GM12892 (cell line): ENCODE measurements at regions not wholly inside any gene's neighbourhood (a gene's known extent, or its start where the extent isn't known, plus 50 kb on each side); places are given as distances from the start of the nearest gene placed in this dataset.

ENCODE experiments used
- DNase-seq: peaks from one replicate; pipeline ENCODE4 v3.0.0; 2011; ENCODE audit not compliant: insufficient read length
- FAIRE-seq: peaks from 2 replicates; lab custom pipeline; 2011; peaks lifted over from hg19 to GRCh38; lab: Jason Lieb, UNC
- POLR2A ChIP-seq: IDR thresholded peaks from 2 replicates; pipeline ENCODE4 v1.6.1; 2011; ENCODE audit warnings: low read depth, low read length, control low read depth
- POLR2AphosphoS5 ChIP-seq: IDR thresholded peaks from 2 replicates; pipeline ENCODE4 v1.6.1; 2011; ENCODE audit warnings: low read depth, low read length, control low read depth
- TAF1 ChIP-seq: IDR thresholded peaks from 2 replicates; pipeline ENCODE4 v1.6.1; 2011; ENCODE audit warnings: low read depth, mild to moderate bottlenecking, control low read depth, low read length, borderline replicate concordance

DNA sequence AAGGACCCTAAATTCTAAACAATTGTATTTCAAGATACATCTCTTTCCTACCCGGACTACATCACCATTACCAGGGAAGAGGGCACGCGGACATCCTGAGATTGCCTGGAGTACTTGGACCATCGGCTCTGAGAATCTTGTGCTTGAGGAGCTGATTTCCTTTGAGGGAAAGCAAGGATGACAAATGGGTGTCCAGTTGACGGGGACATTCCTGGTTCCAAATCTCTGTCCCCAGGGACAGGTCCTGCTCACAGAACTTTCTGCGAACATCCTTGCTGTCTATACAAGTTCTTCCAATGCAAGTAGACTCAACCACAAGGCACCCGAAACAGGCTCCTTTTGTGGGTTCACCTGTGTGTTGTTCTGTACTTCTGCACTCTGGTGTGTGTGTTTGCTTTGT lies 289.5 kb upstream of the MYT1L start:
- FAIRE-seq (no peak), DNase-seq (no peak)
- TF ChIP-seq TAF1: no peak
- TF ChIP-seq POLR2AphosphoS5: no peak
- no peak for TF ChIP-seq POLR2A

DNA sequence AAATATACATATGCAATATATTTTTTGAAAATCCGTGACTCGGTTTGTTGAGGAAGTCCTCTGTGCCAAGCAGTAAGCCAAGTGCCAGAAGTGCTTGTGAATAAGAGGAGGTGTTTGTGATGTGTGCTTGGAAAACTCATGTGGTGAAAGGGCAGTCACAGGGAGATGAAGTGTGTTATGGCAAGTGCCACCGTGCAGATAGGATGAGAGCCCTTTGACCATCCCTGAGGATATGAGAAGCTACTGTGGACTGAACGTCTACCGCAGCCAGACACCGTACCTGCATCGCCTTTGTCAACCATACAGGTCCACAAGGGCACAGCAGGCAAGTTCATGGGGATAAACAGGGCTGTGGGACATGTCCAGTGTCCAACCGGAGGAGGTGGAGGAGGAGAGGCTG lies 288.9 kb upstream of the MYT1L start:
- no peak for FAIRE-seq
- no peak for DNase-seq
- TF ChIP-seq POLR2AphosphoS5: no peak
- no peak for TF ChIP-seq POLR2A
- TF ChIP-seq TAF1: no peak

DNA sequence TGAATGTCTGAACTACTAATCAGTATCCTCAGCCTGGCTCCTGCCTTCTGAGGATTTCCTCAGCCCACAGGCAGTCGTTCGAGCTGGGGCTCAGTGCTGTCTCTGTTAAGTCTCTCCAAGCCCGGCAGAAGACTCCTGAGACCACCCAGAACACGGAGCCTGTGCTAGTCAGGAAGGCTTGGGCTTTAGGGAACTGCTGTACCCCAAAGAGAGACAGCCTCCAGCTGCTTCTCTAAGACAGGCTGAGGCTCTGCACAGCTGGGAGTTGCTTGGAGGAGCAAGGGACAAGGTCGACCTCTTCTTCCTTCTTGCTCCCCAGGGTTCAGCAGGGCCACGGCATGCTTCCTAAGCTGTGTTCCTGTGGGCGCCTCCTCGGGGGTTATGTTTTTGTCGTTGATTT lies 283.4 kb upstream of the MYT1L start:
- no peak for DNase-seq
- no peak for FAIRE-seq
- no peak for TF ChIP-seq POLR2A
- TF ChIP-seq POLR2AphosphoS5: no peak
- TF ChIP-seq TAF1: no peak

DNA sequence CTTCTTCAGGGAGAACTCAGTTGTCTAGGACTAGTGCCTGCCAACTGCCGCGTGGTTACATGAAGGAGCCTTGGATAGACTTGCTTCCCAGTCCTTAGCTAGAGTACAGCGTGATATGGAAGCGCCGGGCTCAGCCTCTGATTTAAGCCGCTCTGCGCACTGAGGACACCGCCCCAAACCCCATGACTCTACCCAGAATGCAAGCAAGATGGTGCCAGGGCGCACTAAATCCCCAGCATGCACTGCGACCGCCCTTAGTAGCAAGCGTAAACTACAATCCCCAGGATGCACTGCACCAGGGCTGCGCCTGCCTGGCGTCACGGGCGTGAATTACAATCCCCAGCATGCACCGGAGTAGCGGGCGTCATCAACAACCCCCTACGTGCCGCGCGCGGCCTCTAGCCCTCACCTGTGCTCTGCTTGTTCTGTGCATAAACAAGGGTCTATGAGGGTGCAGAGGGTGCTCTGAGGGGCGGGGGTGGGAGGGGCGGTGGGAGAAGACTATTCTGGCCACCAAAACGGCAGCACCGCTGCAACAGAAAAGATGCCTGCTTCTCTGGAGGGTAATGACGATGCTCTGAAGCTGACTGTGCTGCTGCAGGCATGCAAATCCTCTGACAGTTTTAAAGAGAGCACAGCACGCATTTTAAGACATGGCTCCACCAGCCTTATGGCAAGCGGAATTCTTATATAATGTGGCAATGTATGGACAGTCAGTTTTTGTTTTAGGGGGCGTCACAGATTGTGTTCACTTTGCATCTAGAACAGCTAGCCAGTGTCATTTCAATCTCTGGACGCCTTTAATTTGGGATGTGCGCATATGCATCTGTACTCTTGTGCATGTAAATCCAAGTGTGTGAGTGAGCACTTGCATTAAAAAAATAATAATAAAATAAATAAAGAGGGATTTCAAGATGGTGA lies 282.5 kb upstream of the MYT1L start:
- no peak for FAIRE-seq
- TF ChIP-seq POLR2AphosphoS5 (no peak), TAF1 (no peak), POLR2A (no peak)
- peak; percentile 35 for DNase-seq

DNA sequence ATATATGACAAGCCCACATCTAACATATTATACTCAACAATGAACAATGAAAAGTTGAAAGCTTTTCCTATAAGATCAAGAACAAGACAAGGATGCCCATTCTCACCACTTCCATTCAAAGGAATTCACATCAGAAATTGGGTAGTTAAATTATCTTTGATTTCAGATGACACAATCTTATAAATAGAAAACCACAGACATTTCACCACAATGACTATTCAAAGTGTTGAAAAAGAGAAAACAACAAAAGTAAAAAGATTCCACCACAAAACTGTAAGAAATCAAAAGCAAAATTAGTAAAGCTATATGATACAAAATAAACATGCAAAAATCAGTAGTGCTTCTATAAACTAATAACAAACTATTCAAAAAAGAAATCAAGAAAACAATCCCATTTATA lies 279.7 kb upstream of the MYT1L start:
- DNase-seq (no peak), FAIRE-seq (no peak)
- TF ChIP-seq POLR2A: no peak
- no peak for TF ChIP-seq POLR2AphosphoS5
- TF ChIP-seq TAF1: no peak

DNA sequence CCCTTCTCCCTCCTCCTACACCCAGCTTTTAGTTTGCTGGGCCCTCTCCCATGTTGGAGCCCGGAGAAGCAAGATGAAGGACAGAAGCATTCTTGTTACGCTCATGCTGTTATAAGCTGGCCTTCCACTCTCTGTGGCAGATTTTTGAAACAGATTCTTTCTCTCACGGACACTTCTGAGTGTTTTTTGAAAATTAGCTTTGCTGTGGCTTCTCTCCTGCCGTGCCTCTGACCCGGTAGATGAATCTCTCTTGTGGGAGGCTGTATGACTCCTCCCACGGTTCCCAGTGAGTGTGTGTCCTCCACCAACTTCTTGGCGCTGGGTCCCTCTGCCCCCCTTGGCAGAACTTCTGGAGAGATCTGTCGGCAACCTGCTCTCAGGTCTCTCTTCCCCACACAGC lies 269.3 kb upstream of the MYT1L start:
- FAIRE-seq: no peak
- no peak for TF ChIP-seq TAF1
- no peak for TF ChIP-seq POLR2AphosphoS5
- no peak for TF ChIP-seq POLR2A
- DNase-seq: no peak

DNA sequence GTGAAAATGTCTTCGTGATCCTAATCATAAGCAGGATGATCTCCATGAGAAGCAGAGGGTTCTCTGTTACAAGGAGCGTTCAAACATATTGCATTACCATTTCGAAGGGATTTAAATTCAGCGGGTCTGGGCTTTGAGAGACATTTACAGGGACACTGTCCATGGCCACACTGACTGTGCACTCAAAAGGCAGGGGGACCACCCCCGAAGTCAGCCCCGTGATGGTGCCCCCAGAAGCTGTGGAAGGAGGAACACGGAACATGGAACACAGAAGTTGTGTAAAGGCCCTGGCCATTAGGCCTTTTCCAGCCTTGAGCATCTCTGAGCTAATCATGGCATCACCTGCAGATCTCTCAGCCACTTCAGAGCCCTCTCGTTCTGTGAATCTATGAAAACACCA lies 268.4 kb upstream of the MYT1L start:
- TF ChIP-seq POLR2AphosphoS5 (no peak), POLR2A (no peak), TAF1 (no peak)
- FAIRE-seq (no peak), DNase-seq (no peak)

DNA sequence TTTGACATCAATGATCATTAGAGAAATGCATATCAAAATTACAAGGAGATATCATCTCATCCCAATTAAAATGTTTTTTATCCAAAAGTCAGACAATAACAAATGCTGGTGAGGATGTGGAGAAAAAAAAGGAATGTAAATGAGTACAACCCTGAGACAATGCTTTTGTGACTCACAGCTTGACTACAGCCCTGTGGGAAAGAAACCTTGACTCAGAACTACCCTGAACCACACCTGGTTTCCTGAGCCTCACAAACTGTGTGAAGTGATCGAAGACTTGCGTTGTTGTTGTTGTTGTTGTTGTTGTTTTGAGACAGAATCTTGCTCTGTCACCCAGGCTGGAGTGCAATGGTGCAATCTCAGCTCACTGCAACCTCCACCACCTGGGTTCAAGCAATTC lies 266.6 kb upstream of the MYT1L start:
- no peak for TF ChIP-seq POLR2AphosphoS5
- no peak for TF ChIP-seq POLR2A
- TF ChIP-seq TAF1: no peak
- DNase-seq (no peak), FAIRE-seq (no peak)

DNA sequence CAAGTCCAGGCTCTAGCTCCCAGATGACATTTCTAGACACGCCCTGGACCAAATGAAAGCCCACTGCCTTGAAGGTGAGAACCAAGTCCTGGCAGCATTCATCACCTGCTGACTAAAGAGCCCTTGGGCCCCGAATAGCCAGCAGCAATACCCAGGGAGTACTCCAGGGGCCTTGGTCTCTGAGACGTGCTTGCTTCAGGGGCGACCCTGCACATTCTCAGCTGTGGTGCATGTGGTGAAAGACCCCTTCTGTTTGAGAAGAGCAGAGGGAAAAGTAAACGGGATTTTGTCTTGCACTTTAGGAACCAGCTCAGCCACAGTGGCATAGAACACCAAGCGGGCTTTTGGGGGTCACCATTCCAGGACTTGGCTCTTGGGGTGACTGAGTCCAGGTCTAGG lies 260.5 kb upstream of the MYT1L start:
- DNase-seq: no peak
- TF ChIP-seq POLR2AphosphoS5: no peak
- TF ChIP-seq POLR2A: no peak
- no peak for TF ChIP-seq TAF1
- no peak for FAIRE-seq

DNA sequence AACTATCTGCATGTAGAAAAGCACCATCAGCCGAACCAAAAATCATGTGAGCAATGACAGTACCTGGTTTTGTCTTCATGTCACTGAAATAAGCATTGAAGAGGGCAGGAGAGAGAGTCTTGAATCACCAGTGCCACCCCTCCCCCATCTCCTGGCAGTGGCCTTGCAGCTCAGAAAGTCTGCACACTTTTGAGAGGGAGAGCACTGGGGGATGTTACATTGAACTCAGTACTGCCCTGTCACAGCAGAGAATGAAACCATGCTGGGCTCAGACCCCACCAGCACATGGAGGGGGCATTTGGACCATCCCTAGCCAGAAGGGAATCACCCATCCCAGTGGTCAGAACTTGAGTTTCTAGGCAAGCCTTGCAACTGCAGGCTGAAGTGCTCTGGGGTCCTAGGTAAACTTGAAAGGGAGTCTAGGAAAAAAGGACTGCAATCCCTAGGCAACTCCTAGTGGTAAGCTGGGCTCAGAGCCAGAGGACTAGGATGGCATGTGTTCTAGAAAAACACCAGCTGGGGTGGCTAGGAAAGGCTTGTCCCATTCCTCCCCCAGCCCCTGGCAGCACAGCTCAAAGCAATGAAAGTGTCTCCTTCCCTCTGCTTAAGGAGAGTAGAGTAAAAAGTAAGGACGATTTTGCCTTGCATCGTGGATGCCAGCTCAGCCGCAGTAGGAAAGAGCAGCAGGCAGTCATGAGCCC lies 259.9 kb upstream of the MYT1L start:
- FAIRE-seq (no peak), DNase-seq (no peak)
- TF ChIP-seq POLR2AphosphoS5: no peak
- TF ChIP-seq TAF1: no peak
- TF ChIP-seq POLR2A: no peak

DNA sequence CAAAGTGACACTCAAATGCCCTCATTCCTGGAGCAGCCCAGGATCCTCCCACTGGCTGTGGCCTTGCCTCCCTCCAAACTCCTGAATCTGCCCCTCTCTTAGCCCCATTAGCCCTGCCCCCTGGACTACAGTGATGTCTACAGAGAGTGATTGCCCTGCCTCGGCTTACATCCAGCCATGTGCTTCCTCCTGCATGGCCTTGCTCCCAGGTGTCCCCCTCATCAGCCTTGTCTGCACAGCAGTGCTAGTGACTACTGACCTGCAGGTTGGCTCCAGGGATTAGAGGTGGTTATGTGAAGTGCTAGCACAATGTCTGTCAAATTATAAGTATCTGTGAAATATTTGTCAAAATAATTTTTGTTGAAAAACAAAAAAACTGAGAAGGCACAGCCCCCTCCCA lies 259.1 kb upstream of the MYT1L start:
- no peak for FAIRE-seq
- TF ChIP-seq TAF1: no peak
- TF ChIP-seq POLR2A: no peak
- no peak for TF ChIP-seq POLR2AphosphoS5

More for the DNA sequence above, 259.1 kb upstream of the MYT1L start:
- DNase-seq: no peak
